ENCODE measurements at regions not wholly inside any gene's neighbourhood (a gene's known extent, or its start where the extent isn't known, plus 50 kb on each side); places are given as distances from the start of the nearest gene placed in this dataset.

GRCh38 chrX:4656419-4656818 is 943.0 kb upstream of the PRKX start:
- Histone ChIP-seq H3K27ac (no peak overlapping the region), H3K4me3 (no peak overlapping the region), H3K36me3 (no peaks in the 10 kb centered on the region), H3K4me1 (no peaks in the 10 kb centered on the region), H3K27me3 (no peaks in the 10 kb centered on the region), H3K9me3 (peaks cover 0 to 28% (median 0%) of the 10 kb centered on the region in 11 donors)
- no peak for TF ChIP-seq CTCF (IDR thresholded peaks at IDR 0.05)
- DNase-seq = no peak
- 69 to 77% methylated on average over 6 of the region's 6 CpGs for WGBS, 2 donors
- intact Hi-C loops (cut with DNase I) = no loop called here
- no peak for ATAC-seq

GRCh38 chrX:4655743-4656142 is 942.3 kb upstream of the PRKX start:
- H3K9me3 ChIP-seq = peaks cover 0 to 26% (median 0%) of the 10 kb centered on the region in 11 donors
- TF ChIP-seq CTCF (IDR thresholded peaks at IDR 0.05) = no peak
- 65 to 76% methylated on average over 4 of the region's 4 CpGs for WGBS, 2 donors
- H3K27ac ChIP-seq = no peak overlapping the region
- no peak for ATAC-seq
- no peaks in the 10 kb centered on the region for H3K36me3 ChIP-seq
- no peaks in the 10 kb centered on the region for H3K27me3 ChIP-seq
- no peak overlapping the region for H3K4me3 ChIP-seq
- DNase-seq = no peak
- intact Hi-C loops (cut with DNase I) = no loop called here
- no peaks in the 10 kb centered on the region for H3K4me1 ChIP-seq

- no peaks in the 10 kb centered on the region for H3K4me1 ChIP-seq
- no peaks in the 10 kb centered on the region for H3K27me3 ChIP-seq
- DNase-seq (no peak), ATAC-seq (no peak)
- H3K27ac ChIP-seq = no peak overlapping the region
- H3K4me3 ChIP-seq = no peak overlapping the region
- TF ChIP-seq CTCF (IDR thresholded peaks at IDR 0.05) = no peak
- peaks cover 0 to 17% (median 0%) of the 10 kb centered on the region in 11 donors for H3K9me3 ChIP-seq
- intact Hi-C loops (cut with DNase I) = no loop called here
- H3K36me3 ChIP-seq = no peaks in the 10 kb centered on the region
- 78 to 90% methylated on average over 2 of the region's 2 CpGs for WGBS, 2 donors
These were observed 928.7 kb upstream of the PRKX start for GRCh38 chrX:4642114-4642513.

- H3K27me3 ChIP-seq = no peaks in the 10 kb centered on the region
- H3K27ac ChIP-seq = no peak overlapping the region
- peaks cover 0 to 17% (median 0%) of the 10 kb centered on the region in 11 donors for H3K9me3 ChIP-seq
- no peaks in the 10 kb centered on the region for H3K4me1 ChIP-seq
- TF ChIP-seq CTCF (IDR thresholded peaks at IDR 0.05) = no peak
- ATAC-seq = no peak
- no peak overlapping the region for H3K4me3 ChIP-seq
- DNase-seq = no peak
- H3K36me3 ChIP-seq = no peaks in the 10 kb centered on the region
- 70 to 79% methylated on average over 4 of the region's 4 CpGs for WGBS, 2 donors
- intact Hi-C loops (cut with DNase I) = no loop called here
These were observed 924.6 kb upstream of the PRKX start for GRCh38 chrX:4638036-4638435.
